HG02884 (cell line): ENCODE measurements at regions not wholly inside any gene's neighbourhood (a gene's known extent, or its start where the extent isn't known, plus 50 kb on each side); places are given as distances from the start of the nearest gene placed in this dataset.

ENCODE experiments used
- ATAC-seq: cut with Tn5 transposase; IDR thresholded peaks from one replicate; pipeline ENCODE4 v1.9.1; 2021; ENCODE audit warnings: mild to moderate bottlenecking, moderate library complexity; ENCODE audit not compliant: unreplicated experiment

DNA sequence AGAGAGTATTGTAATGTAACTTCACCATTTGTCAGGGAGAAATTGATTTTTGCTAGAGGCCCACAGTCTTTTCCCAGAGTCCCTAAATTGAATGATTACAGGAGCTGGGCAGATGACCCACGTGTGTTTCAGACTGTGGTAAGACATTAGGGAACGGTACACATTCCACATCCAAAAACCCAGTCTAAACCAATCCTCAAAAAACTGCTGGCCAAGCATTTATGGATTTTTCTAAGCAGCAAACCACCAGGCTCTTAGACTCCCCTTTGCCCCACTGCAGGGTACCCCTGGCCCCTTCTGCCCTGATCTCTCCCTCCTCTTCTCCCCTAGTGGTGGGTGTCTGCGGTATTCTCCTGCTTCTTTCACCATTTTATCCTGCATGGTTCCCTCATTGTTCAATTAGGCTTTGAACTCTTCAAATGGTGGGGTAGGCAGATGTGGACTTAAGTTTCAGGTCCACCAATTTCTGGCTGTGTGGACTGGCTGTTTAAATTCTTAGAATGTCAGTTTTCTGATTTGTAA is 135.5 kb upstream of the SORCS3 start:
- ATAC-seq = no peak

DNA sequence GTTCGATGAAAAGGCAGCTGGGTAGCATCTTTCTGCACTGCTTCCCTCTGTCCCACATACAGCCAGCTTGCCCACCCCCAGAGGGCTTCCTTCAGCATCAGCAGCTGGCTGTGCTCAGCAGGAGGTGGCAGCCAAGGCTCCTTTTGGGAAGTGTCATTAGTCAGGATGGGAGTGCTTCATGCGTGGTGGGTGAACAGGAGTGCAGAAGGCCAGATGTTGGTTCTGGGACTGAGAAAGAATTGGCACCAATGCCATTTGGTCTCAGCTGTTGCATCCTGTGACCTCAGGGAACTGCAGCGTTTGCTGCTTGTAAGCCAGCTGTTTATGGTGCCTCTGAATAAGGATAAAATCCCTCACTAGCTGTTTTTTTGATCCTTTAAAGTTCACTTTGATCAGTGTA is 131.1 kb upstream of the SORCS3 start:
- no peak for ATAC-seq

GRCh38 chr10:104510644-104511043 is 130.4 kb upstream of the SORCS3 start:
- ATAC-seq = no peak

GRCh38 chr10:104512800-104513199 is 128.3 kb upstream of the SORCS3 start:
- ATAC-seq = no peak

- ATAC-seq = no peak
These were observed 125.4 kb upstream of the SORCS3 start for GRCh38 chr10:104515678-104516199.

DNA sequence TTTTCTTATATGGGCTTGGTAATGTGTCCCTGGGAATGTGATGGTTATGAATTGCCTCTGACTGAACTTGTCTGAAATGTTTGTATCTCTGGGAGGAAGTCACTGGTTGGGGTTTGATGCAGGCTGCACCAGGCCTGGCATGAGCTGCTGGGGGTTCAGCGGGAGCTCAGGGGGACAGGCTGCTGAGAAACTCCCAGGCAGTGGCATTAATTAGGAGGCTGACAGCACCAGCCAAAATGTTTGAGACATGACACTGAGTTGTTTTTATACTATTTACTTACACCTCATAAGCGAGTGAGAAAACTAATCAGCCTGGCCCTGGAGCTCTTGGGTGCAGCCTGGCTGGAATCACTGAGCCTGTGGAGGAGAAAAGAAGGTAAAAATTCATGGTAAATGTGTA is 124.1 kb upstream of the SORCS3 start:
- ATAC-seq = no peak

DNA sequence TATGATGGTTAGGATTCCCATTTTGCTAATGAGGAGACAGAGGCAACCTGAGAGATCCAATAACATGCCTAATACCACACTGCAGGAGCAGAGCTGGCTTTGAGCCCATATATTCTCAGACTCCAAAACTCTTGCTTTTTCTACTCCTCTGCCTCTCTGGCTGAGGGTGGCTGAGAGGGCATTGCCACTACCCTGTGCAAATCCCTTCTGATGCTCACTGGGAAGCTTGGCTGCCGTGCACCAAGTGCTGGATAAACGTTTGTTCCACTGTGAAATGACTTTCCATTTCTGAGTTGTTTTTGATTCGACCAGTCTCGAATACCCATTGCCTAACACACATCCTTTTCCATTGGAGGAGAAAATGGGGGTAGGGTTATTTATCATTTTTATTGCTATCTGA is 123.1 kb upstream of the SORCS3 start:
- no peak for ATAC-seq

DNA sequence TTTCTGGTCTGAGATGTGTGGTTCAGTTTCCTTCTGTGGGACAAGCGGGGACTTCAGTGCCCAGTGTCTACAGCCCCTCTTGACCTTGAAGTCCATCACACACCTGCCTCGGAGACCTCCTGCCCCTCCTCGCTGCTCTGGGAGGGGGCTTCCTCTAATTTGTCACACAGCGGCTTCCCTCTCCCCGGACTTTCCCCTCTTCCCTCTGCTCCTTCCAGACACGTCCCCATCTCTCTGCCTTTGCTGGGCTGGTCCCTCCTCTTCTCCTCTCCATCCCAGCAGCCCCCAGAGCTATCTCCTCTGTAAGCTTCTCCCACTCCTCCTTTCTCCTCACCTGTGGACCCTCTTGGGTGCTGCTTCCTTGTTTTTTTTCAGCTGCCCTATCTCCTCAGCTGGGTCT is 122.2 kb upstream of the SORCS3 start:
- no peak for ATAC-seq

- ATAC-seq = no peak
These were observed 120.4 kb upstream of the SORCS3 start for GRCh38 chr10:104520653-104521052.

DNA sequence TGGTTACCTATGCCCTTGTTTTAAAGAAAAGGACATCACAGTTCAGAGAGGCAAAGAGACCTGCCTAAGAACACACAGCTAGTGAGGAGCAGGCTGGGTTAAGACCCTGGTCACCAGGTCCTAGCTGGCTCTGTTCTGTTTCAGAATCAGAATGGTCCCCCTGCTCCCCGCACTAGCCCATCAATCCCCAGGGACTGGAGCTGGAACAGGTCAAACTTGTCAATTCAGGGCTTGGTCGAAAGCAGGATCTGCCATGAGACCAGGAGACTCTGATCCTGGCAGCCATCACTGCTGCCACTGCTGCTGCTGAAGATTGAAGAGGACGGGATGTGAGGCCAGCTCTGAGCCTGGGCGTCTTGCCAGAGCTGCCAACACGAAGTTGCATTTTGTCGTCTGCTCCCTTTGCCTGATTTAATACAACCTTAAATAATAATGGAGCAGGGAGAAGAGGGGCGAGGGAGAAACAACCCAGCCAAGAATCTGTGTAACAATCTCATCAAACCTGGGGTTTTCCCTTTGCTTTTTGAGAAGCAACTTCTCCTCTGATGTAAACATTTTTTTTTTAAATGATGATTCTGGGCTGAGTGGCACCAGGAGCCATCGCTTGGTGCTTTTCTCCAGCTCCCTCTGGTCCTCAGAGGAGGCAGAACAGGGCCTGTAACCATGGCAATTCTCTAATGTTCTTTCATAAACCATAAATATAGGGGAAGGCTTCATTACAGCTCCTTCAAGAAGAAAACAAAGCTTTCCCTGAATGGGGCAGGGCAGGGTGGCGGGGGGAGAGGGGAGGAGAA is 119.0 kb upstream of the SORCS3 start:
- no peak for ATAC-seq

GRCh38 chr10:104526188-104526587 is 114.9 kb upstream of the SORCS3 start:
- ATAC-seq = no peak

DNA sequence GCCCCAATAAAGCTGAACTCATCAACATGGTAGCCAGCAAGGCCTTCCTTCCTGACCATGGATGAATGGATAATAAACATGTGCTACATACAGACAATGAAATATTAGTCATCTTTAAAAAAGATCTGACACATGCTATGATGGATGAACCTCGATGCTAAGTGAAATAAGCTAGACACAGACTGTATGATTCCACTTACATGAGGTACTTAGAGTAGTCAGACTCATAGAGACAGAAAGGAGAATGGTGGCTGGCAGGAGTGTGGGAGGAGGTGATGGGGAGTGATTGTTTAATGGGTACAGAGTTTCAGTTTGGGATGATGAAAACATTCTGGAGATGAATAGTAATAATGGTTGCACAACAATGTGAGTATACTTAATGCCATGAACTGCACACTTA is 114.1 kb upstream of the SORCS3 start:
- no peak for ATAC-seq

DNA sequence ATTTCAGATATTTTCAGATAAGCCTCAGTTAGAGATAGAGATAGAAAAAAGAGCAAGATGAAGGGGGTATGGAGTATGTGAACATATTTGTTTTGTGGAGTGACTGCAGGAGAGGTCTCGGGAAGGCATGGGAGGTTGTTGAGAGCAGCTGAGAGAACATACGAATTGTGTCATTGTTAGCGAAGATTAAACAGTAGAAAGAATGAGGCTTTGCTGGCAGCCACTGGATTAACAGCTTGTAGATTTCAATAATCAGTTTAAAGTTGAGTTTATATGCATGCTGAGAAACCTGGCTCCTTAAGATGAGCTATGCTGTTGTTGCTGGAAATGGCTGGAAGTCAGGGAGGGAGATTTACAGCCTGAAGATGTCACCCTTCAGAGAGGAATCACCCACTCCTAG is 100.9 kb upstream of the SORCS3 start:
- ATAC-seq = no peak

- ATAC-seq = no peak
These were observed 99.3 kb upstream of the SORCS3 start for GRCh38 chr10:104541820-104542219.

- ATAC-seq = no peak
These were observed 94.8 kb upstream of the SORCS3 start for GRCh38 chr10:104546336-104546735.

GRCh38 chr10:104546756-104547155 is 94.3 kb upstream of the SORCS3 start:
- ATAC-seq = no peak

DNA sequence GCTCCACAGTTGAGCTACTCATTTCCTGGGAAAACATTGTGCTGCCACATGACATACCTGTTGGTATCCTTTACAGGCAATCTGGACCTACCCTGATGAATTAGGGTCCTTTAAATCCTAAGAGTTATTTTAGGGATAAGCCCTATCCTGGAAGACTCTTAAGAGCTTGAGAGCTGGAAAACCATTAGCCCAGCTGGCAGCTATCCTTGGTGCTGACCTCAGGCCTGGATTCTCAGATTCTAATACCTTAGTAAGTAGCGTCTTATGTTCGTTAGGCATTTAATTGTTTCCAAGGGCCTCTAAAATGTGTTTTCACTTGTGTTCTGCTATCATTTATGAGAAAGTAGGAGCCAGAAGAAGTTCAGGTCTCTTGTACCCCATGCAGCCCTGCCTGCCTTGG is 93.0 kb upstream of the SORCS3 start:
- no peak for ATAC-seq

- ATAC-seq = no peak
These were observed 84.3 kb upstream of the SORCS3 start for GRCh38 chr10:104556831-104557230.

DNA sequence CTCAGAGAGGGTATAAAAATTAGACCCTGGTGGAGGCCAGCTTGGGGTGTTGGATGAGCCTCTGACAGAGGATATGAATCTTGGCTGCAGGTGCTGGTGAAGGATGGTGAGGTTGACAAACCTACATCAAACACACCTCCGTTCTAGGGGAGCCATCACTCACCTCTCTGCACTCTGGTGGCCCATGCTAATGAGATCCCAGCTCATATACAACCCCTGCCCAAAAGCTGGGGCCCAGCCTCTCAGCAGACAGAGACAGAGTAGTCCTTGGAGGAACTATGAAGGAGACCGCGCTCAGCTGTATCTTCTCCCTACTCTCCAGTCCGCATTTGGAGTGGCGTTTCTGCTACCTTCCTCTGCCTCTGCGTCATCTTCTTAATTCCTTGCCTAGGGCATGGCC is 83.1 kb upstream of the SORCS3 start:
- no peak for ATAC-seq

- ATAC-seq = no peak
These were observed 81.2 kb upstream of the SORCS3 start for GRCh38 chr10:104559935-104560334.

- no peak for ATAC-seq
These were observed 78.0 kb upstream of the SORCS3 start for GRCh38 chr10:104563051-104563450.

GRCh38 chr10:104563548-104563947 is 77.5 kb upstream of the SORCS3 start:
- ATAC-seq = no peak

DNA sequence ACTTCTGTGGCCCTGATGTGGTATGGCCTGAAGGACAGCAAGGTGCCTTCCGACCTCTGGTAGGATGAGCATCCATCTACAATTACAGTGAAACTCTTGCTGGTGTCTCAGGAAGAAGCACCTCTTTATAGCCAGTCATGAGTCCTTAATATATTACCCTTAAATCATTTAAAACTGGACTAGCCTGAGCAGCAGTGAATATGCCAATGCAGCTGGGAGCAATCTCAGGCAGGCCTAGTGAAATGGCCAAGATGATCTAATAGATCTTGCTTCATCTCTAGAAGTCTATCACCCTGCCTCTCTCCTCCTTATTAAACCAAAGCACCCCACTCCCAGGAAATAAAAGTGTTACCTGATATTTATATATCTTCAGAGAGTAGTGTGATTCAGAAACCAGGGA is 66.7 kb upstream of the SORCS3 start:
- no peak for ATAC-seq
